ENCODE measurements at regions not wholly inside any gene's neighbourhood (a gene's known extent, or its start where the extent isn't known, plus 50 kb on each side); places are given as distances from the start of the nearest gene placed in this dataset.

GRCh38 chr16:52265446-52265861 lies 281.5 kb downstream of the TOX3 start:
- H3K4me1 ChIP-seq = no peaks in the 10 kb centered on the region
- no peak overlapping the region for H3K4me3 ChIP-seq
- 22 to 26% (median 24%) methylated on average over 3 of the region's 3 CpGs for WGBS, 5 donors
- intact Hi-C loops (cut with DNase I; ENCODE audit: low total_unique reads) = no loop called here
- H3K36me3 ChIP-seq = no peaks in the 10 kb centered on the region
- H3K9me3 ChIP-seq = no peaks in the 10 kb centered on the region
- H3K27ac ChIP-seq = no peak overlapping the region
- TF ChIP-seq POLR2AphosphoS5 (IDR thresholded peaks at IDR 0.05) = no peak
- no peak for TF ChIP-seq CTCF (IDR thresholded peaks at IDR 0.05 in 8 of 11, conservative IDR thresholded peaks at IDR 0.05 in 3 of 11)
- TF ChIP-seq POLR2A (IDR thresholded peaks at IDR 0.05) = no peak
- DNase-seq = no peak
- H3K27me3 ChIP-seq (replicated peaks in 1 of 7) = no peaks in the 10 kb centered on the region

GRCh38 chr16:52257534-52257933 lies 289.4 kb downstream of the TOX3 start:
- Histone ChIP-seq H3K4me3 (no peak overlapping the region), H3K27ac (no peak overlapping the region), H3K9me3 (no peaks in the 10 kb centered on the region), H3K4me1 (no peaks in the 10 kb centered on the region), H3K36me3 (no peaks in the 10 kb centered on the region), H3K27me3 (replicated peaks in 1 of 7) (no peaks in the 10 kb centered on the region)
- no peak for TF ChIP-seq CTCF (IDR thresholded peaks at IDR 0.05 in 8 of 11, conservative IDR thresholded peaks at IDR 0.05 in 3 of 11)
- TF ChIP-seq POLR2AphosphoS5 (IDR thresholded peaks at IDR 0.05) = no peak
- TF ChIP-seq POLR2A (IDR thresholded peaks at IDR 0.05) = no peak
- DNase-seq = no peak
- intact Hi-C loops (cut with DNase I; ENCODE audit: low total_unique reads) = no loop called here
- 83 to 94% (median 91%) methylated on average over 1 of the region's 1 CpG for WGBS, 5 donors

GRCh38 chr16:52256310-52257078 lies 290.4 kb downstream of the TOX3 start:
- WGBS, 5 donors = 68 to 83% (median 73%) methylated on average over 4 of the region's 4 CpGs
- no peak for DNase-seq

More at GRCh38 chr16:52256310-52257078, 290.4 kb downstream of the TOX3 start:
- Histone ChIP-seq H3K36me3 (no peaks in the 10 kb centered on the region), H3K27ac (no peak overlapping the region), H3K27me3 (replicated peaks in 1 of 7) (no peaks in the 10 kb centered on the region), H3K4me1 (no peaks in the 10 kb centered on the region), H3K4me3 (no peak overlapping the region), H3K9me3 (no peaks in the 10 kb centered on the region)
- TF ChIP-seq POLR2A (IDR thresholded peaks at IDR 0.05) (no peak), POLR2AphosphoS5 (IDR thresholded peaks at IDR 0.05) (no peak), CTCF (IDR thresholded peaks at IDR 0.05 in 8 of 11, conservative IDR thresholded peaks at IDR 0.05 in 3 of 11) (no peak)
- intact Hi-C loops (cut with DNase I; ENCODE audit: low total_unique reads) = no loop called here
